GM12878 (cell line): ENCODE measurements at regions not wholly inside any gene's neighbourhood (a gene's known extent, or its start where the extent isn't known, plus 50 kb on each side); places are given as distances from the start of the nearest gene placed in this dataset.

Experiments used
- BACH1 ChIP-seq: fragments of 450-650 bp; IDR thresholded peaks from 2 replicates; pipeline ENCODE4 v1.6.1; 2017; ENCODE audit warnings: mild to moderate bottlenecking, borderline replicate concordance
- CEBPB ChIP-seq, 2 experiments: fragments of 150-350 bp in 1 of 2; IDR thresholded peaks; 2 replicates each; pipeline ENCODE4 v1.6.1; 2012 to 2014; ENCODE audit warnings: low read depth in 2 of 2, low read length in 2 of 2, borderline replicate concordance in 1 of 2, inconsistent platforms in 1 of 2
- EZH2 ChIP-seq: IDR thresholded peaks from 2 replicates; pipeline ENCODE4 v1.6.1; 2012; ENCODE audit warnings: low read depth, mild to moderate bottlenecking, control low read depth, inconsistent platforms, low read length, borderline replicate concordance; ENCODE audit not compliant: control insufficient read depth
- FOXM1 ChIP-seq: IDR thresholded peaks from 2 replicates; pipeline ENCODE4 v1.6.1; 2012; ENCODE audit warnings: low read depth, mild to moderate bottlenecking, inconsistent platforms, low read length, moderate library complexity
- NR2C1 ChIP-seq: fragments of 450-650 bp; IDR thresholded peaks from 2 replicates; pipeline ENCODE4 v1.6.1; 2017; ENCODE audit warnings: antibody characterized with exemption, mild to moderate bottlenecking, moderate library complexity
- POLR2A ChIP-seq: IDR thresholded peaks from 2 replicates; pipeline ENCODE4 v1.6.1; 2011; ENCODE audit warnings: low read depth, mild to moderate bottlenecking, low read length
- STAT3 ChIP-seq: IDR thresholded peaks from 2 replicates; pipeline ENCODE4 v1.6.1; 2011; ENCODE audit warnings: low read depth, low read length, improper control_type of control experiment
- TF ChIP-seq, protein P1 (sequence below): IDR thresholded peaks from 2 replicates; pipeline ENCODE4 v1.6.1; 2012; ENCODE audit warnings: low read depth, low read length, improper control_type of control experiment

- no peak for TF ChIP-seq CEBPB (IDR thresholded peaks at IDR 0.05; ENCODE audit: borderline replicate concordance in 1 of 2, low read depth in 2 of 2, low read length in 2 of 2)
- TF ChIP-seq BACH1: no peak
- TF ChIP-seq NR2C1: no peak
- no peak for TF ChIP-seq FOXM1
- TF ChIP-seq STAT3: no peak
- no peak for TF ChIP-seq EZH2
- TF ChIP-seq POLR2A: no peak
- TF ChIP-seq, protein P1, sequence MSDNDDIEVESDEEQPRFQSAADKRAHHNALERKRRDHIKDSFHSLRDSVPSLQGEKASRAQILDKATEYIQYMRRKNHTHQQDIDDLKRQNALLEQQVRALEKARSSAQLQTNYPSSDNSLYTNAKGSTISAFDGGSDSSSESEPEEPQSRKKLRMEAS: no peak
These were observed 76.9 kb downstream of the MRPL46 start for GRCh38 chr15:88390164-88390901.
